GM19397 (cell line): ENCODE measurements at regions not wholly inside any gene's neighbourhood (a gene's known extent, or its start where the extent isn't known, plus 50 kb on each side); places are given as distances from the start of the nearest gene placed in this dataset.

Source experiments
- ATAC-seq: cut with Tn5 transposase; IDR thresholded peaks from one replicate; pipeline ENCODE4 v1.9.1; 2021; ENCODE audit warnings: mild to moderate bottlenecking, moderate library complexity; ENCODE audit not compliant: unreplicated experiment

DNA sequence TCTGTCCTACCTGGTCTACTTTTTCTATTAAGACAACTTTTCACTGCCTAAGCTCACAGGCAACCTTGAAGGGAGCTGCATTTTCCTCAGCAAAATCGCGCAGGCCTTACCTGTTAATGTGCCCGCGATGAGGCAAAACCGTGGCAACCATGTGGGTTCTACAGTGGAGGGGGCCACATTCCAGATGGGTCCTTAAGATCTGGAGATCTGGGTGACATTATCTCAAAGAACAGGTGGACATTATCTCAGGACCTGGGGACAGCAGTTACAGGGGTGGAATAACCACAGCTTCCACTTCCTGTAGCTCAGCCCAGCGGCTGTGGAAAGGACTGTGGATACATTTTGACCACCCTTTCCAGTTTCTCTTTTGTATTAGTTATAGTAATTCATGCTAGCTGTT, 112.8 kb upstream of the PTCH1 start:
- no peak for ATAC-seq

DNA sequence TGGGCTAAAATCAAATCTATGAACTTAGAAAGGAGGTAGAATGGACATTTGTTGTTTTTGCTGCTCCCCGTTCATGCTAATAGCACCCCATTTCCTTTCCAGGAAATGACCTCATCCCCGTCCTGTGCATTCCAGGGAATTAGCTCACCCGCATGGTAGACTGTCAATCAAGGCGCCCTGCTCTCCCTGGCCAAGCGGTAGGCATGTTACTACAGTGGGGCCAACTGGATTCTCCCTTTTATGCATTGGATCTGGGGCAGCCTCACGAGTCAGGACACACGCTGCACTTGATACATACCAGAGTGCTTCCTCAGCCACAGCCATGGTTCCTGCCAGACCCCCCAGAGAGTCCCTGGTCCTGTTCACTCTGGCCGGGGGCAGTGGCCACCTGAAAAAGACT, 111.0 kb upstream of the PTCH1 start:
- ATAC-seq = no peak

DNA sequence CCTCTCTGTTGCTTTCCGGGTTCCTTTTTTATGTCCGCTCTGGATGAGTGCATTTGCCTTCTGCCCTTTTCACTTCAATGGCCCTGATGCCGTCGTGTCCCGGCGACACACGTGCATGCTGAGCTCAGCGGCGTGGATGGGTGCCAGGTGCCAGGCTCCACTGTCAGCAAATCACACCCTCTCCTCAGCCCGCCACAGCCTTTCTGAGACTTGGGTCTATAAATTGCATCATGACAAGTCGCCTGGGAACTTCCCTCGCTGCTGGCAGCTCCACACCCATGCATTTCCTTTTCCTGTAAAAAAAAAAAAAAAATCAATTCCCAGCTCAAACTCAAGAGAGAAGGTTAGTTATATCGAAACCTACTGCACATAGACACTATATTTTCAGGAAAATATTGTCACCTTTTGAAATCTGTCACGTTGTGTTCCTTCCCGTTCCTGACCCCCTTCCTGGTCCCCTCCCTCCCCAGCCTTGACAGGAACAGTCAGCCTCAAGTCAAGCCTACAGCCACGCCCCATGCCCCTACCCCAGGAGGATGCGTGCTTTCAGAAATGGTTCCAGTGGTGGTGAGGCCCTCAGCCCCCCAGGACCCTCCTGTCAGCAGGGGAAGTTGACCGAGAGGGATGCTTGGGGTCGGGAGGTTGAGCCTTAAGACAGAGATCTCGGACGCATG, 110.3 kb upstream of the PTCH1 start:
- no peak for ATAC-seq

DNA sequence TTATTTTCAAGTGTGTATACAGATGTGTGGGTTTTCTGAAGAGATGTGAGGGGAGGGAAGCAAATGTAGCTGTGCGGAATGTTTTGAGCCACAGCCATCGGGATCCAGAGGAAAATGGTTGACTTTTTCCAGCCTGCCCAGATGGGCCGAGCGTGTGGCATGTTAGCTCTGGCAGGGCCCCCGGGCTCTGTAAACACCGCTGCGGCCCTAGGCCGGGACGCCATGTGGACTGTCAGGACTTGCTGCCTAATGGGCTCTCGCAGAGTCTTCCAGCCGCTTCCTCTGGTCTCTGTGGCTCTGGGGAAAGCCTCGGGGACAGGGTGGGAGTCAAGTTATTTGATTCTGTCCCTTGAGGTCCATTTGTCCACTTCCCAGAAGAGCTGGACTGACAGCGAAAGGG, 109.6 kb upstream of the PTCH1 start:
- no peak for ATAC-seq

DNA sequence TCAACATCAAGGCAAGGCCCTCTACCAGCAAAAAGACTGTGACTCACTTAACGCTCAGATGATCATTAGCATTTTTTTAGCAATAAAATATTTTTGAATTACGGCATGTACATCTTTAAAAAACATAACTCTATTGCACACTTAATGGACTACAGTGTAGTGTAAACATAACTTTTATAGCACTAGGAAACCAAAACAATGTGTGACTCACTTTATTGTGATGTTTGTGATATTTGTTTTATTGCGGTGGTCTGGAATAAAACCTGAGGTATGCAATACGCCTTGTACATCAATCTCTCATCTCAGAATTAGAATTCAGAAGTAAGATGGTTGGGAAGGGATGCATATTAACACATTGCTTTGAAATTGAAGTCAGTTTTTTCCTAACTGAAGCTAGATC, 106.9 kb upstream of the PTCH1 start:
- ATAC-seq = no peak

DNA sequence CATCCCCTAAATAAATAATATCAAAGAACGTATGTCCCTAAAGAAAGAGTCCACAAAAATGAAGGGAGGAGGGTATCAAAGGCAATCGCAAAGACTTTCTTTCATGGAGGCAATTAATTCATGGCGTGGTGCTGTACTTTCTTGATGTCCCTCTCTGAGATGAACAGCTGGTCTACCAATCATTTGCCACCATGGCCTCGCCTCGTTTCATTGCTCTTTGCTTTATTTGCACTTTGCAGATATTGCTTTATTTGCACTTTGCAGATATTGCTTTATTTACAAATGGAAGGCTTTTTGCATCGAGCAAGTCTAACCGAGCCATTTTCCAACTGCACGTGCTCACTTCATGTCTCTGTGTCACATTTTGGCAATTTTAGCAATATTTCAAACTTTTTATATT, 104.0 kb upstream of the PTCH1 start:
- no peak for ATAC-seq

DNA sequence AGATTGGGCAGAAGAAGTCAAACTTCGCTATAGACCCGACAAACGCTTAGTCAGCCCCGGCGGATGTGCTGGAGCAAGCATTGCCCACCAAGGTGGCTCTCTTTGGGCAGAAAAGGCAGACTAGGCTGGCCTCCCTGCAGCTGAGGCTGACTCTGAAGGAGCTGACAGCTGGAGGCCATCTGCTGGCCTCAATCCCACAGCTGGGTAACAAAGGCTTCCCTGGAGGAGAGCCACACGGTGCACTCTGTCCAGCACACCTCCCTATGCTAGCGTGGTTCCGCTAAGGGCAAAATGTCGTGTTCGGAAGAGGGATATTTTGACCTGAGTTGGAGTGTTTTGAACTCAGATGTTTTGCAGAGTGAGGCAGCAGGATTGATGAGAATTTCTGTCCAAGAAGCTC, 103.5 kb upstream of the PTCH1 start:
- ATAC-seq = no peak

DNA sequence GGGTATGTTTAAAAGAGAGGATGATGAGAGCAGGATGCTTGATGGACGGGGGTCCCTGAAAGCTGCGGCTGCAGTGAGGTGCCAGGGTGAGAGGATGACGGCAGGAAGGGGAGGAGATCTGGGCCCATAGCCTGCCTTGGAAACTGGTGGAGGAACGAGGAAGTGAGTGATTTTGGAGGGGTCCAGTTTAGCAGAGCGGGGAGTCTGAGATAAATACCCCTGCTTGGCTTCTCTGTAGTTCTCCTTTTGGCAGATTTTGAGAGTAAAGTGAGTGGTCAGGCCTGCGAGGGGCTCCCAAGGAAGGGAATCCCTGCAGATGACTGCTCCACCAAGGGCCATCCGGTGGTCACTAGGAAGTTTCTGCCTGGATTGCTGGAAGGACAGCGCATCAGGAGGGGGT, 98.5 kb upstream of the PTCH1 start:
- ATAC-seq = no peak

DNA sequence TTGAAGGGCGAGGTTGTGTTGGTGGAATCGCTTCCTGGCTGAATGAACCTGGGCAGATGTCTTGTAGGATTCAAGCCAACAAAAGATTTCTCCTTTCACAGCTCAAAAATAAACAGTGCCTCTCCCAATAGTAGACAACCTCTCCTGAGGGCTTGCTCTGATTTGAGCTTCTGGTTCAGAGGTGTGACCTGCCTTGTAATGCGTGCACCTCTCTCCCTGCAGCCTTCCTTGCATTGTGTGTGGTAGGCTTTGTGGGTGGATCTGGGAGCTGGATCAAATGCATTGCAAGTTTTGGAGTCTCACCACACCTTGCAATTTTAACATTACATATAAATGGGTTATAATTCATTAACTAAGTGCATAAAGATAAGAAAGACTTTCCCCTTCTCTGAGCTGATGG, 96.9 kb upstream of the PTCH1 start:
- no peak for ATAC-seq

DNA sequence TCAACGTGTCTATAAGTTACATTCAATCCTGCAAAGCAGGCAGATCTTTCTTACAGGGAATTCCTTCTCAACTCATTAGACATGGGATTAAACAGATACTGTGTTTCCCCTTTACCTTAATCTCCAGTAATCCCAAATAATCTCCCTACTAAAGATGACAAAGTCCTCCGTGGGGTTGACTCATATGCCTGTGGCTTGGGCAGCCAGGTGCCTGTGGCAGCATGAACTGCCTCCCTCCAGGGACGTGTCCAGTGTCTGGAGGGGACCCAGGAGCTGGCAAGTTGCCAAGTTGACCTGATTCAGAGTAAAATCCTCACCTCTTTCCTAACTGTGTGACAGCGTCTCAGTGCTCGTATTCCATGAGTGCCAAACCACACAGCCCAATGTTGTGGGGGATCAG, 94.6 kb upstream of the PTCH1 start:
- ATAC-seq = no peak

DNA sequence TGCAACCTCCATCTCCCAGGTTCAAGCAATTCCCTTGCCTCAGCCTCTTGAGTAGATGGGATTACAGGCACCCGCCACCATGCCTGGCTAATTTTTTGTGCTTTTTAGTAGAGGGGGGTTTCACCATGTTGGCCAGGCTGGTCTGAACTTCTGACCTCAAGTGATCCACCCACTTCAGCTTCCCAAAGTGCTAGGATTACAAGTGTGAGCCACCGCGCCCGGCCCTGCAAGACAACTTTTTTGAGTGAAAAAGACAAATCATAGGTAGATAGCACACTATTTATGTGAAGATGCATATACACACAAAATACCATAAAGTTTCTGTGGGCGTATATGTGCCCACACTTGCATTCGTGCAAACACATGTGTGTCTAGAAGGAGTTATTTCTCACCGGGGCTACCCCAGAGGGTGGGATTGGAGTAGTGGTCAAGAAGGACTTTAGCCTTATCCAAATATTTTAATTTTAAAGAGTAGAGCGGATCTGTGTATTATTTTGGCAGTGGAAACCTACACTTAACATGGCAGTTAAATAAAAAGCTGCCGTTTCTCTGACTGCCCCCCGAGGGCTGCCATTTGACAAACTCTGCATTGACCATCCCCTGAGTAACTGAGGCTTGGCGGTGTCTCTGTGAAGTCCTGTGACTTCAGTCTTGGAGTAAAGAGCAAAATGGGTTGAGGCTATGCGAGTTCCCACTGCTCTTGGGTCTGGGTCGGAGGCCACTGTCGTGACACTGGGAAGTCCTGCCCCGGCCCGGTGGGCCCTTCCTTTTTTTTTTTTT, 93.4 kb upstream of the PTCH1 start:
- ATAC-seq = no peak

DNA sequence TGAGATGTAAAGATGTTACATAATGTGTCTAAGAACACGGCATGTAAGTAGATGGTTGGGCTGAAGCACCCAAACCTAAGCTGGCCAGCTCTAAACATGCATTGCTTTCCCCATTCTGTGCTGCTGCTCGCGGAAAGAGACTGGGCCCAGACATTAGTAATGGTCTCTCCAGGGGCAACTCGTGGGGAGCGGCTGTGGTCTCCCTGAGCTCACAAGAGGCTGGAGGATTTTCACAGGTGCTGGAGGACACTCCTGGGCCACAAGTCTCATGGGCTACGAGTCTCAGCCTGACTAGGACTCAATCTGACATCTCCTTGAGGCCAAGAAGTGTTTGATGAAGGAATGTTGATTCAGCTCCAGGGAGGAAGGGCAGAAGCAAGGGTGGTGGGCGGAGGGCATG, 92.7 kb upstream of the PTCH1 start:
- no peak for ATAC-seq

DNA sequence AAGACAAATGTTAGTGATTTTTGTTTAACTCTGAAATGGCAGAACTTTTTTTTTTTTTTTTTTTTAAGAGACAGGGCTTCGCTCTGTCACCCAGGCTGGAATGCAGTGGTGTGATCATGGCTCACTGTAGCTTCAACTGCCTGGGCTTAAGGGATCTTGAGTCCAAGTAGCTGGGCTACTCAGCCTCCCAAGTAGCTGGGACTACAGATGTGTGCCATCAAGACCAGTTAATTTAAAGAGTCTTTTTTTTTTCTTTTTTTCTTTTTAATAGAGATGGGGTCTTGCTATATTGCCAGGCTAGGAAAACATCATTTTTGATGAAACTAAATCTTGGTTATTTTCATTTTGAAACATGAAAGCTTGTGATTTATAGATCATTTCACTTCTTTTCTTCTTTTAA, 91.6 kb upstream of the PTCH1 start:
- ATAC-seq = no peak

DNA sequence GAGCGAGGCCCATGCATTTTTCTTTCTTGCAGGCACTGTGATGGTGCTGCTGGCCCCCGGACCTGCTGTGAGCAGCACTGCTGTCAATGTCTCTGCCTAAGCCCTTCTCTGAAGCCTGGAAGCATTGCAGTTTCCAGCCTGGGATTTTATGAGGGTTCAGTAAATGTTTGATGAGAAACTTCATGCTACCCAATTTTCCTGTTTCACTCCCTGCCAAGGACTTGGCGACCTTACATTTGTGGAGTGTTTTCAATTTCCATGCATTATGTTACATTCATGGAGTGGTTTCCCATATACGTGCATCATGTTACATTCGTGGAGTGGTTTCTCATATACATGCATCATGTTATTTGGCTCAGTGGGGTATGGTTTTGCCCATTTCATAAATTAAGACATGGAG, 90.7 kb upstream of the PTCH1 start:
- no peak for ATAC-seq

DNA sequence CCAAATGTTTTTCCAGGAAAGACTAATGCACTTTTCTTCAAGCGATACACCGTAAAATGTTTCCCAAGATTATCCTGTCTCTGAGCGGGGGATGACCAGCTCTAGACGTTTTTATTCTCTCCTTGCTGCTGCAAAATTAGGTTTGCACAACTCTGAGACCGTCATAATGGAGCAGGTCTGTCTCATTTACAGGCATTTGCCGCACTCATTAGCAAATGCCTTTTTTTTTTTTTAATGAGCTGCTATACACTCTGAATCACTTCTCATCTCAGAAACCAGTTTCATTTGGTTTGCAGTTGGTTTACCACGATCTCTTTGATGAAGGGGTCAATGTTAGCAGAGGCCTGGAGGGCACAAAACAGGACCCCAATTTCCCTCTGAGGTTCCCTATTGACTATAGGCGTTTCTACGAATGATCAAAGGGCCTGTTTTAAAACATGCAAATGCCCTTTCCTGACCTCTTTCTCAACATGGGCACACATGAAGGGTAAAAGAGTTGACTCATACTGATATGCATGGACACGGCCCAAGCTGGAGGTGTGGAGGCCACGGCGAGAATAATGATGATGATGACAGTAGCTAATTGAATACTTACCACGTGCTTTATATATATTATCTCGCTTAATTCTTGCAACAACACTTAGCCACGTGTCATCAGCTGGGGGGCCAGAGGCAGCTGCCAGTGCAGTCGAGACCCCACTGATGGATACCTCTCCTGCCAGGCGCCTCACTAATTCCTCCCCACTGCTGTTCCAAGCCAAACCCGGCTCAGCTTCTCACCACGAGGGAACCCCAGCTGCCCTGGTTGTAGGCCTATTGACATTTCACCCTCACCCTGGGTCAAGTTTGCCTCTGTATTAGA, 89.9 kb upstream of the PTCH1 start:
- ATAC-seq = no peak

DNA sequence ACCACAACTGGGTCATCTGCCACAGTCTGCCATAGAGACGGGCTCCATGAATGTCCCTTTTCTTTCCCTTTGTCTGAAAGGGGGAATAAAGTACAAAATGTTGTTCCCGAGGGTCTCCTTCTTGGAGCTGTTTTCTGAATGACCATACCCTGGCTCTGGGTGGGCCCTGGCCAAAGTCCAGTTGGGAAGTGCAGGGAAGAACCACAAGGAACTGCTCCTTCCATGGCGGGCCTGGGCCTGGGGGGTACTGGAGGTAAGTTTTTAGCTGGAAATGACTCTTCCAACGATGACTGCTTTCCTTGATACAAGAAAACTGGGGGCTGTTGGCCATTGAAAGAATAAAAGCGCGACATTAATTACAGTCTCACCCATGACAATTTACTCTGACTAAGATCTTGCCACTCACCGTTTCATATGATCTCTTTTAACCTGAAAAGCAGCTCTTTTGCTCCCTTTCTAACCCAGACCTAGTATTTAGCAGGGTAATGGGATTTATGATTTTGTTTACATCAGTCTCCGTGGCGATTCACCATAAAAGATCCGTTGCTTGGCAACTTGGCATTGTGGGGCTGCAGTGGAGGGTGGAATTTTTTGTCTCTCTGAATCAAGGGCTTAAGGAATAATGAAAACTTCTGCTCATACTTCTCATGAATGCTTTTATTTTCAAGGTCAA, 89.2 kb upstream of the PTCH1 start:
- no peak for ATAC-seq

DNA sequence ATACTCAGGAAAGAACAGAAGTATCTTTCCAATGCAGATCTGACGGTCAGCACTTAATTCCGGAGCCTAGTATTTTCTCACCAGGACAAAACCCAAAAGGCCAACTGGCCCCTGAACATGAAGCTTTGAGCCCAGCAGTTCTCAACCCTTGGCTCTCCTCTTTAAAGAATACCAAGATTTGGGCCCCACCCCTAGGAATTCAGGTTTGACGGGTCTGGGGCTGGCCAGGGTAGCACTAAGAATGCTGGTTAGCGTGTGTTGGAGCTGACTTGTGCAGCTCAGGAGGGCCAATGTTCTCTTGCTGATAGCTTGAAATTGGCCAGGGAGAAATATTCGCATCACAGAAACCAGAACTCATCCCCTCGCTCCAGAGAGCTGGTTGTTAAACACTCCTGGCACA, 88.3 kb upstream of the PTCH1 start:
- ATAC-seq = no peak

DNA sequence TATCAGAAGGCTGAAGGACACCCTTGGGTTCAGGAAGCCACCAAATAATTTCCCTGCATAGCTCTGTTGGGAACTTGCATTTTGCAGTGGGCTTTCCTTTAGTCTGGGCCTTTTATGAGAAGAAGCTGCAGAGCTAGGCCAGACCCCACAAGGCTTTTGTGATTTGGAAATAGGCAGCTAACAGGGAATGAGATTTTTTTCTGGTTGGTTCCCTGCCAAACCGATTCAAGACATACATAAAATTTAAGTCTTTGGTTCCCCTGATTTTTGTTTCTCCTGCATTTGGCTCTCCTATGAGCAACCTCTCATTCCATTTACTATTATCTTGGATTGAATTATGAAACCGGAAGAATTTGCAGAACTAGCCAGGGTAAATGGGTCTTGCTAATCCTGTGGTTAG, 81.5 kb upstream of the PTCH1 start:
- ATAC-seq = no peak

DNA sequence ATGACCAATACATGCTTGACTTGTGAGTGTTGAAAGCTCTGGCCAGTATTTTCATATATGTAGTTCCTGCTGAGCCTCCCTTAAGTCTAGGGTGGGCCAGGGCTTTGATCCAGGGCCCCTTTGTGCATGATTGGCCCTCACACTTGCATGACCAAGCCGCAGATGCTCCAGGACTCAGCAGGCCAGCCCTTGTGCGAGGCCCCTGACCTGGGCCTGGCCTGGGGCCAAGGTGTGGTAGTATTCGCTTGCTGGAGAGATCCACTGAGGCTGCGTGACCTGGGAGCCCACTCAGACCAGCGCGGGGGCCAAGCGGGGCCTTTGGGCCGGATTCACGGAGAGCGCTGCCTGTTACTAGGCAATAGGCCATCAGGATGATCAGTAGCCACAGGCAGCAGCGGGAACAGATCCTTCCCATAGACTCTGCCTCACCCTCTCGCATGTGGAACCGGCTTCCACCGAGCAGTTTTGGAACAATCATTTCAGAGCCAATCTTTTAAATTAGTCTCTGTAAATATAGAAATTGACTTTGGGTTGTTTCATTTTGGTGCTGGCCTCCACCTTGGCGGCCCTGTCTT, 79.0 kb upstream of the PTCH1 start:
- no peak for ATAC-seq

DNA sequence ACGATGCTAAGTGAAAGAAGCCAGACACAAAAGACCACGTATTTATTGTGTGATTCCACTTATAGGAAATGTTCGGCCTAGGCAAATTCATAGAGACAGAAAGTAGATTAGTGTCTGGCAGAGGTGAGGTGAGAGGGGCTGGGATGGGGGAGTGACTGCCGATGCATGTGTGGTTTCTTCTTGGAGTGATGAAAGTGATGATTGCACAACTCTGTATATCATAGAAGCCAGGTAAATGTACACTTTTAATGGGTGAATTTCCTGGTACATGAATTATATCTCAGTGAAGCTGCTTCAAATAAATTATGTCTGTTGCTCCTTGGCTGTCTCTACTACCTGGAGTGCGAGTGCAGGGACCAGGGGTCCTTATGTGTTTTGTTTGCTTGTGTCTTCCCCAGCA, 76.2 kb upstream of the PTCH1 start:
- no peak for ATAC-seq
